ENCODE measurements at regions not wholly inside any gene's neighbourhood (a gene's known extent, or its start where the extent isn't known, plus 50 kb on each side); places are given as distances from the start of the nearest gene placed in this dataset.
"Not testable (repeated sequence)": the region's sequence is repeated elsewhere in the genome, so short reads cannot be mapped to it uniquely, and the experiment has no call there.

GRCh38 chrX:128616933-128617332 lies 564.7 kb upstream of the ACTRT1 start:
- no peak for DNase-seq

- DNase-seq = not testable (repeated sequence)
Observed at GRCh38 chrX:128606817-128607216, 554.6 kb upstream of the ACTRT1 start.

GRCh38 chrX:128606357-128606756 lies 554.2 kb upstream of the ACTRT1 start:
- DNase-seq = not testable (repeated sequence)

GRCh38 chrX:128601706-128602105 lies 549.5 kb upstream of the ACTRT1 start:
- DNase-seq = no peak

- DNase-seq = no peak
Observed at GRCh38 chrX:128599632-128600031, 547.4 kb upstream of the ACTRT1 start.

GRCh38 chrX:128582036-128582435 lies 529.8 kb upstream of the ACTRT1 start:
- no peak for DNase-seq

- DNase-seq = no peak
Observed at GRCh38 chrX:128581615-128582014, 529.4 kb upstream of the ACTRT1 start.

GRCh38 chrX:128543114-128543513 lies 490.9 kb upstream of the ACTRT1 start:
- no peak for DNase-seq

GRCh38 chrX:128518508-128518907 lies 466.3 kb upstream of the ACTRT1 start:
- no peak for DNase-seq

- no peak for DNase-seq
Observed at GRCh38 chrX:128517691-128518090, 465.5 kb upstream of the ACTRT1 start.

GRCh38 chrX:128504496-128504895 lies 452.3 kb upstream of the ACTRT1 start:
- no peak for DNase-seq

- no peak for DNase-seq
Observed at GRCh38 chrX:128464116-128464515, 411.9 kb upstream of the ACTRT1 start.

GRCh38 chrX:128460835-128461234 lies 408.6 kb upstream of the ACTRT1 start:
- DNase-seq = no peak

GRCh38 chrX:128458888-128459287 lies 406.7 kb upstream of the ACTRT1 start:
- no peak for DNase-seq

- DNase-seq = no peak
Observed at GRCh38 chrX:128457674-128458073, 405.5 kb upstream of the ACTRT1 start.

GRCh38 chrX:128439159-128439558 lies 387.0 kb upstream of the ACTRT1 start:
- DNase-seq = peak; percentile 24

GRCh38 chrX:128438082-128438481 lies 385.9 kb upstream of the ACTRT1 start:
- no peak for DNase-seq

GRCh38 chrX:128436397-128437103 lies 384.3 kb upstream of the ACTRT1 start:
- DNase-seq = no peak

- DNase-seq = no peak
Observed at GRCh38 chrX:128425546-128425945, 373.3 kb upstream of the ACTRT1 start.

GRCh38 chrX:128408842-128409241 lies 356.6 kb upstream of the ACTRT1 start:
- no peak for DNase-seq

GRCh38 chrX:128396601-128397000 lies 344.4 kb upstream of the ACTRT1 start:
- DNase-seq = no peak

GRCh38 chrX:128383846-128384245 lies 331.6 kb upstream of the ACTRT1 start:
- DNase-seq = not testable (repeated sequence)

- DNase-seq = no peak
Observed at GRCh38 chrX:128365492-128365891, 313.3 kb upstream of the ACTRT1 start.

GRCh38 chrX:128335671-128336070 lies 283.5 kb upstream of the ACTRT1 start:
- no peak for DNase-seq

Data from renal pelvis (tissue), 1 donor.